ENCODE measurements at regions not wholly inside any gene's neighbourhood (a gene's known extent, or its start where the extent isn't known, plus 50 kb on each side); places are given as distances from the start of the nearest gene placed in this dataset.

DNA sequence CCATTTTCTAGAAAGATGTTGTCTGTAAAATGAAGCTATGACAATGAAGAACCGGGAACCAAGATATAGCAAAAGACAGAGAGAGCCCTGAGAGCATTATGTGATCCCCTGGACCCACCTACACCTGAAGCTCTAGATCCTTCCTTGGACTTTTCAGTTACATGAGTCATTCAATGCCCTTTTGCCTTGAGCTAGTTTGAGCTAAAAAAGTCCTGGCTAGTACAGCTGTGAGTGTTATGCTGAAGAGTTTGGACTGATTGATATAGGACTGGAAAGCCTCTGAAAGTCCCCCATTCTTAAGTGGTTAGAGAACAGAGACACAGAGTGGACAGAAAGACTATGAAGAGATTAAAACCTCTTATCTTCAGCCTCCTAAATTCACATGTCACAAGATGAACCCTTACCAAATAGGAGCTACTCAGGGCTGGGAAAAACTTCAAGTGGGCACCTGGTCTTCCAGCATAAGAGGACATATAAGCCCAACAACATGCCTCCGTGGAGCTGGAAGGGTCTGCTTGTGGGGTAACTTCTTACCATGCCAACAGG lies 386.8 kb upstream of the NFE2L3 start:
- Histone ChIP-seq H3K9me3 (ENCODE audit: control insufficient read depth in 2 of 3, insufficient read depth in 1 of 3, low read length in 3 of 3) (no peaks in the 10 kb centered on the region), H3K27ac (ENCODE audit: low read depth in 2 of 2, low read length in 2 of 2) (no peak overlapping the region), H3K9ac (ENCODE audit: low read length in 3 of 3) (no peak overlapping the region), H3K4me1 (ENCODE audit: control insufficient read depth in 2 of 3, insufficient read depth in 2 of 3, low read depth in 1 of 3, low read length in 3 of 3) (no peaks in the 10 kb centered on the region), H3K36me3 (ENCODE audit: control insufficient read depth in 2 of 3, insufficient read depth in 3 of 3, low read length in 3 of 3) (no peaks in the 10 kb centered on the region), H3K27me3 (ENCODE audit: control insufficient read depth, insufficient read depth, low read length) (no peaks in the 10 kb centered on the region), H3K4me3 (ENCODE audit: low read length in 3 of 3) (no peak overlapping the region)
- DNase-seq (no peak), FAIRE-seq (no peak)
- intact Hi-C loops (cut with DNase I) = no loop called here
- TF ChIP-seq, protein P1, sequence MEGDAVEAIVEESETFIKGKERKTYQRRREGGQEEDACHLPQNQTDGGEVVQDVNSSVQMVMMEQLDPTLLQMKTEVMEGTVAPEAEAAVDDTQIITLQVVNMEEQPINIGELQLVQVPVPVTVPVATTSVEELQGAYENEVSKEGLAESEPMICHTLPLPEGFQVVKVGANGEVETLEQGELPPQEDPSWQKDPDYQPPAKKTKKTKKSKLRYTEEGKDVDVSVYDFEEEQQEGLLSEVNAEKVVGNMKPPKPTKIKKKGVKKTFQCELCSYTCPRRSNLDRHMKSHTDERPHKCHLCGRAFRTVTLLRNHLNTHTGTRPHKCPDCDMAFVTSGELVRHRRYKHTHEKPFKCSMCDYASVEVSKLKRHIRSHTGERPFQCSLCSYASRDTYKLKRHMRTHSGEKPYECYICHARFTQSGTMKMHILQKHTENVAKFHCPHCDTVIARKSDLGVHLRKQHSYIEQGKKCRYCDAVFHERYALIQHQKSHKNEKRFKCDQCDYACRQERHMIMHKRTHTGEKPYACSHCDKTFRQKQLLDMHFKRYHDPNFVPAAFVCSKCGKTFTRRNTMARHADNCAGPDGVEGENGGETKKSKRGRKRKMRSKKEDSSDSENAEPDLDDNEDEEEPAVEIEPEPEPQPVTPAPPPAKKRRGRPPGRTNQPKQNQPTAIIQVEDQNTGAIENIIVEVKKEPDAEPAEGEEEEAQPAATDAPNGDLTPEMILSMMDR (IDR thresholded peaks at IDR 0.05; ENCODE audit: borderline replicate concordance, extremely low read depth, insufficient read depth) = no peak

DNA sequence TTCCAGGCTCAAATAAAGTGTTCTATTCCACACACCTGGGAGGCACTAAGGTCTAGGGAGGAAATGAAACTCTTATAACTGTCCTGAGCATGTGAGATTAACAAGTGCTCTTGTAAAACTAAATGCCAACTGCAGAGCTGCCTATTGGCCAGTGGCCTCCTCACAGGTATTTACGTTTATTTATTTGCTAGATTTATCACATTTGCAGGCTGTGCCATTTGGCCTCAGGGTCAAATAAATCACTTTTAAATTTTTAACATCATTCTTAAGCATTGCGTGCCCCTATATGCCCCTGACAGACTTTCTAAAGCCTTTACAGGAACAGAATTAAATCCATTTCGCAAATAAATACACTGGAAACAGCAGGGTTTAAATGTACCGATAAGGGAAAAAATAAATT lies 381.8 kb upstream of the NFE2L3 start:
- Histone ChIP-seq H3K36me3 (ENCODE audit: control insufficient read depth in 2 of 3, insufficient read depth in 3 of 3, low read length in 3 of 3) (no peaks in the 10 kb centered on the region), H3K9me3 (ENCODE audit: control insufficient read depth in 2 of 3, insufficient read depth in 1 of 3, low read length in 3 of 3) (no peaks in the 10 kb centered on the region), H3K4me3 (ENCODE audit: low read length in 3 of 3) (no peak overlapping the region), H3K9ac (ENCODE audit: low read length in 3 of 3) (no peak overlapping the region), H3K4me1 (ENCODE audit: control insufficient read depth in 2 of 3, insufficient read depth in 2 of 3, low read depth in 1 of 3, low read length in 3 of 3) (no peaks in the 10 kb centered on the region), H3K27ac (ENCODE audit: low read depth in 2 of 2, low read length in 2 of 2) (no peak overlapping the region), H3K27me3 (ENCODE audit: control insufficient read depth, insufficient read depth, low read length) (no peaks in the 10 kb centered on the region)
- no peak for FAIRE-seq
- intact Hi-C loops (cut with DNase I) = no loop called here
- no peak for DNase-seq
- TF ChIP-seq, protein P1 (IDR thresholded peaks at IDR 0.05; ENCODE audit: borderline replicate concordance, extremely low read depth, insufficient read depth) = no peak

DNA sequence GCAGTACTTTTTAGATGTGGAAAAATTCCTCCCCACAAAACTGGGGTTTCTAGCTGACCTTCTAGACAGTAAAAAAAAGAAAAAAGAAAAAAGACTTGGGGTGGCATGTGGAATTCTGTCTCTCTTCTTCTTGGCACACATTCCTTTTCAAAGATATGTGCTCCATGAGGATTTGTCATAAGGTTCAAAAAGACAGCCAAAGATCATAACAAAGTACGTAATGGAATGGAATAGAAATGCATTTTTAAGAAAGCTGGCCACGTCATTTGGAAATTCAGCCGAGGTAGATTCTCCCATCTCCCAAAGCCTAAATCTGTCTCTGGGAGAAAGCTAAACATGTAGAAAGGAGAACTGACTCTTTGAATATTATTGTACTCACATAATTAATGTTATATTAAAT lies 381.3 kb upstream of the NFE2L3 start:
- intact Hi-C loops (cut with DNase I) = no loop called here
- Histone ChIP-seq H3K36me3 (ENCODE audit: control insufficient read depth in 2 of 3, insufficient read depth in 3 of 3, low read length in 3 of 3) (no peaks in the 10 kb centered on the region), H3K4me1 (ENCODE audit: control insufficient read depth in 2 of 3, insufficient read depth in 2 of 3, low read depth in 1 of 3, low read length in 3 of 3) (no peaks in the 10 kb centered on the region), H3K9me3 (ENCODE audit: control insufficient read depth in 2 of 3, insufficient read depth in 1 of 3, low read length in 3 of 3) (no peaks in the 10 kb centered on the region), H3K27me3 (ENCODE audit: control insufficient read depth, insufficient read depth, low read length) (no peaks in the 10 kb centered on the region), H3K27ac (ENCODE audit: low read depth in 2 of 2, low read length in 2 of 2) (no peak overlapping the region), H3K9ac (ENCODE audit: low read length in 3 of 3) (no peak overlapping the region), H3K4me3 (ENCODE audit: low read length in 3 of 3) (no peak overlapping the region)
- FAIRE-seq (no peak), DNase-seq (no peak)
- TF ChIP-seq, protein P1 (IDR thresholded peaks at IDR 0.05; ENCODE audit: borderline replicate concordance, extremely low read depth, insufficient read depth) = no peak

DNA sequence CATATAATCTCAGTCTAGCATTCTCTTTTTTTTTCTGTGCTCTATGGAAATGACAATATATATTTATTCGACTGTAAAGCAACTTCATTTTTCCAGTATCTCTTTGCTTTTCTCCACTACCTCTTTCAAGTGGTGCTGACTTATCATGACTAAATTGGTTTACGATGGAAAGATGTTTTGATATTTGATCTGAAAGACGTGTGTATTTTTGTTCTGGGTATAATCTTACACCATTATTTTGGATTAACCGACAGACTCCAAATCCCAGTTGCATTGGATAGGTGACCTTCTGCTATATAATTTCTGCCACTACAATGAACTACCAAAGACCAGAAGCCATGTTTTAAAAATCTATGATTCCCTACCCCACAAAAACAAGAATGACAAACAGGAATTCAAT lies 380.5 kb upstream of the NFE2L3 start:
- Histone ChIP-seq H3K27me3 (ENCODE audit: control insufficient read depth, insufficient read depth, low read length) (no peaks in the 10 kb centered on the region), H3K27ac (ENCODE audit: low read depth in 2 of 2, low read length in 2 of 2) (no peak overlapping the region), H3K36me3 (ENCODE audit: control insufficient read depth in 2 of 3, insufficient read depth in 3 of 3, low read length in 3 of 3) (no peaks in the 10 kb centered on the region), H3K4me3 (ENCODE audit: low read length in 3 of 3) (no peak overlapping the region), H3K4me1 (ENCODE audit: control insufficient read depth in 2 of 3, insufficient read depth in 2 of 3, low read depth in 1 of 3, low read length in 3 of 3) (no peaks in the 10 kb centered on the region), H3K9ac (ENCODE audit: low read length in 3 of 3) (no peak overlapping the region), H3K9me3 (ENCODE audit: control insufficient read depth in 2 of 3, insufficient read depth in 1 of 3, low read length in 3 of 3) (no peaks in the 10 kb centered on the region)
- no peak for DNase-seq
- intact Hi-C loops (cut with DNase I) = no loop called here
- TF ChIP-seq, protein P1 (IDR thresholded peaks at IDR 0.05; ENCODE audit: borderline replicate concordance, extremely low read depth, insufficient read depth) = no peak
- FAIRE-seq = no peak

Measured in kidney (tissue), 13 donors.